GM20000 (cell line): ENCODE measurements at regions not wholly inside any gene's neighbourhood (a gene's known extent, or its start where the extent isn't known, plus 50 kb on each side); places are given as distances from the start of the nearest gene placed in this dataset.
"Not testable (repeated sequence)": the region's sequence is repeated elsewhere in the genome, so short reads cannot be mapped to it uniquely, and the experiment has no call there.

Source experiments
- DNase-seq: peaks from one replicate; pipeline ENCODE4 v3.0.0; 2012; ENCODE audit warnings: low spot score
- TF ChIP-seq, protein P1 (sequence below): IDR thresholded peaks from 2 replicates; pipeline ENCODE4 v1.5.1; 2012; ENCODE audit warnings: mild to moderate bottlenecking, control low read depth; ENCODE audit errors: extremely low read depth, missing control alignments

DNA sequence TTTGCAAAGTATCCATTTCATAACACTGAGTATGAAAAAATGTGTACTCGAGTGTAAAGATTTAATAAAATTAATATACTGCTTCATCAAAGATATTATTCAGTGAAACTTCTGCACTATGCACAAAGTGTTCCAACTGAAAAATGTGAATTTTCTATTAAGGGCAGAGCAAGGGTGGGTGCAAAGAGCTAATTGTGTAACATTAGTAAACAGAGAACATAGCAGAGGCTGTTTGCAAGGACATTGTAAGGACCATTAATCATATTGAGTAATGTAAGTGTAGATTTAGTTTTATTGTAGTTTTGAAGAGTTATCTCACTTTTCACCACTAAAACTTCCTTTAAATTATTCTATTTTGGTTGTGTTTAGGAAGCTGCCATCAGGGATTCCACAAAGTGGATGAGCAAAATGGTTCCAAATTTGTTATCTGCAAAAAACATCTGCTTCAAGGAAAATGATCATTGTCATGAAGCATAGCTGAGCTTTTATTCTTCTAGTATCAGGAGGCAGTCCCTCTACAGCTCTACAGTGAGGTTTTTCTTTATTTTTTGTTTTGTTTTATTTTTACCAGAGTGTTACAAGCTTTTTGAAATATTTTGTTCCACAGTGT, 1375.4 kb downstream of the SLITRK1 start:
- DNase-seq = no peak

GRCh38 chr13:82501834-82502233, 1380.4 kb downstream of the SLITRK1 start:
- TF ChIP-seq, protein P1, sequence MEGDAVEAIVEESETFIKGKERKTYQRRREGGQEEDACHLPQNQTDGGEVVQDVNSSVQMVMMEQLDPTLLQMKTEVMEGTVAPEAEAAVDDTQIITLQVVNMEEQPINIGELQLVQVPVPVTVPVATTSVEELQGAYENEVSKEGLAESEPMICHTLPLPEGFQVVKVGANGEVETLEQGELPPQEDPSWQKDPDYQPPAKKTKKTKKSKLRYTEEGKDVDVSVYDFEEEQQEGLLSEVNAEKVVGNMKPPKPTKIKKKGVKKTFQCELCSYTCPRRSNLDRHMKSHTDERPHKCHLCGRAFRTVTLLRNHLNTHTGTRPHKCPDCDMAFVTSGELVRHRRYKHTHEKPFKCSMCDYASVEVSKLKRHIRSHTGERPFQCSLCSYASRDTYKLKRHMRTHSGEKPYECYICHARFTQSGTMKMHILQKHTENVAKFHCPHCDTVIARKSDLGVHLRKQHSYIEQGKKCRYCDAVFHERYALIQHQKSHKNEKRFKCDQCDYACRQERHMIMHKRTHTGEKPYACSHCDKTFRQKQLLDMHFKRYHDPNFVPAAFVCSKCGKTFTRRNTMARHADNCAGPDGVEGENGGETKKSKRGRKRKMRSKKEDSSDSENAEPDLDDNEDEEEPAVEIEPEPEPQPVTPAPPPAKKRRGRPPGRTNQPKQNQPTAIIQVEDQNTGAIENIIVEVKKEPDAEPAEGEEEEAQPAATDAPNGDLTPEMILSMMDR = no peak
- DNase-seq = no peak

More for the DNA sequence above, 1375.4 kb downstream of the SLITRK1 start:
- TF ChIP-seq, protein P1 = no peak

- DNase-seq = no peak
- TF ChIP-seq, protein P1 = no peak
Measured at GRCh38 chr13:82480415-82480814, 1401.9 kb downstream of the SLITRK1 start.

GRCh38 chr13:82477436-82477835, 1404.8 kb downstream of the SLITRK1 start:
- TF ChIP-seq, protein P1 = no peak
- no peak for DNase-seq

DNA sequence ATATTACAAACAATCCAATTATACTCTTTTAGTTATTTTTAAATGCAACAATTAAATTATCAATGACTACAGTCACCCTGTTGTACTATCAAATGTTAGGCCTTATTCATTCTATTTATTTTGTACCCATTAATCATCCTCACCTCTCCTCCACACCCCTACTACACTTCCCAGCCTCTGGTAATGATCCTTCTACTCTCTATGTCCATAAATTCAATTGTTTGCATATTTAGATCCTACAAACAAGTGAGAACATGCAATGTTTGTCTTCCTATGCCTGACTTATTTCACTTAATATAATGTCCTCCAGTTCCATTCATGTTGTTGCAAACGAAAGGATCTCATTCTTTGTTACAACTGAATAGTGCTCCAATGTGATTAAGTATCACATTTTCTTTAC, 1414.6 kb downstream of the SLITRK1 start:
- TF ChIP-seq, protein P1 = no peak
- no peak for DNase-seq

DNA sequence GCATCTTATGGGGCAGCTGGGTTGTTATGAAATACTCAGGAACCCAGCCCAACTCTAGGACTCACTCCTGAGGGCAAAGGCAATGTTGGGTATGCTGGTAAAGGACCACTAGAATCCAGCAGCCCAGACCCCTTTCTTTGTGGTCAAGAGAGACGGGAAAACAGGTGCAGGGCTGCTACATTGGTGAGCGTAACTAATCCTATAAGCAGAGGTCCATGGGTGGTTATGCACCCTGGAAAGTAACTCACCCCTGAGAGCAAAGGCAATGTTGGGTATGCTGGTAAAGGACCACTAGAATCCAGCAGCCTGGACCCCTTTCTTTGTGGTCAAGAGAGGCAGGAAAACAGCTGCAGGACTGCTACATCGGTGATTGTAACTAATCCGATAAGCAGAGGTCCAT, 1422.7 kb downstream of the SLITRK1 start:
- not testable (repeated sequence) for DNase-seq

DNA sequence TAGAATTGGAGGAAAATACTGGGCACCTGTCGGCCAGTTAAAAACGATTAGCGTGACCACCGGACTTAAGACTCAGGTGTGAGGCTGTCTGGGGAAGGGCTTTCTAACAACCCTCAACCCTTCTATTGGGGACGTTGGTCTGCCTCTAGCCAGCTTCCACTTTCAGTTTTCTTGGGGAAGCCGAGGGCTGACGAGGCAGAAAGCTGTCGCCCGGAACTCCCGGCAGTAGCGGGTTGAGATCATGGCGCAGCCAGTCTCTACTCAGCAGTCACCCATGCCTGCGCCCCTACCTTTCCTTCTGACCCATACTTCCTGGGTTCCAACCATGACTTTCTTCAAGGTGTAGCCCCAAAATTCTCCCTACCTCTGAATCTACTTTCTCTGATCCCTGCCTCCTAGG, 1424.1 kb downstream of the SLITRK1 start:
- TF ChIP-seq, protein P1 = no peak
- DNase-seq = no peak

- not testable (repeated sequence) for DNase-seq
Measured at GRCh38 chr13:82457548-82457947, 1424.7 kb downstream of the SLITRK1 start.
